Neutrophil (primary cell): ENCODE measurements at regions not wholly inside any gene's neighbourhood (a gene's known extent, or its start where the extent isn't known, plus 50 kb on each side); places are given as distances from the start of the nearest gene placed in this dataset.

ENCODE experiments used
- H3K27ac ChIP-seq: fragments of 200-600 bp; sonication (generic); 2 replicates; pipeline ENCODE4 v1.5.1; 2016; ENCODE audit warnings: mild to moderate bottlenecking, moderate library complexity
- H3K27me3 ChIP-seq: fragments of 200-600 bp; sonication (generic); 2 replicates; pipeline ENCODE4 v1.6.0; 2016; ENCODE audit warnings: mild to moderate bottlenecking
- H3K36me3 ChIP-seq: fragments of 200-600 bp; sonication (generic); 2 replicates; pipeline ENCODE4 v1.5.1; 2017
- H3K4me1 ChIP-seq, 2 experiments: fragments of 200-600 bp in 1 of 2; sonication (generic) in 1 of 2; 1 replicate in 1 of 2; 2 replicates in 1 of 2; pipeline versions ENCODE4 v1.5.1 to v1.6.1; 2013 to 2016; ENCODE audit warnings: low read depth in 1 of 2, low read length in 1 of 2, mild to moderate bottlenecking in 1 of 2, moderate library complexity in 1 of 2; ENCODE audit not compliant: control insufficient read depth in 1 of 2, insufficient read depth in 1 of 2
- H3K4me3 ChIP-seq, 2 experiments: fragments of 200-600 bp in 1 of 2; sonication (generic) in 1 of 2; 1 replicate in 1 of 2; 2 replicates in 1 of 2; pipeline ENCODE4 v1.5.1; 2013 to 2016; ENCODE audit warnings: low read depth in 1 of 2, low read length in 1 of 2, mild to moderate bottlenecking in 1 of 2, moderate library complexity in 1 of 2
- H3K9me3 ChIP-seq: fragments of 200-600 bp; sonication (generic); 2 replicates; pipeline ENCODE4 v1.5.1; 2016
- CTCF ChIP-seq: fragments of 200-600 bp; sonication (generic); IDR thresholded peaks from 2 replicates; pipeline ENCODE4 v1.5.1; 2016; ENCODE audit warnings: antibody characterized with exemption

GRCh38 chr13:48790966-48791365 lies 137.2 kb downstream of the CYSLTR2 start:
- Histone ChIP-seq H3K4me3 (no peak overlapping the region), H3K27me3 (no peaks in the 10 kb centered on the region), H3K27ac (no peak overlapping the region), H3K9me3 (no peaks in the 10 kb centered on the region), H3K4me1 (peaks cover 0 to 2% of the 10 kb centered on the region in 2 experiments), H3K36me3 (no peaks in the 10 kb centered on the region)
- no peak for TF ChIP-seq CTCF

- Histone ChIP-seq H3K9me3 (no peaks in the 10 kb centered on the region), H3K36me3 (no peaks in the 10 kb centered on the region), H3K4me1 (no peaks in the 10 kb centered on the region), H3K4me3 (no peak overlapping the region), H3K27me3 (no peaks in the 10 kb centered on the region), H3K27ac (no peak overlapping the region)
- TF ChIP-seq CTCF: no peak
These were observed 143.4 kb downstream of the CYSLTR2 start for GRCh38 chr13:48797127-48797526.

GRCh38 chr13:48797761-48798160 lies 144.0 kb downstream of the CYSLTR2 start:
- H3K27me3 ChIP-seq: no peaks in the 10 kb centered on the region
- H3K27ac ChIP-seq: no peak overlapping the region
- no peak overlapping the region for H3K4me3 ChIP-seq
- no peaks in the 10 kb centered on the region for H3K36me3 ChIP-seq
- no peak for TF ChIP-seq CTCF
- no peaks in the 10 kb centered on the region for H3K9me3 ChIP-seq
- H3K4me1 ChIP-seq: no peaks in the 10 kb centered on the region

GRCh38 chr13:48798180-48798579 lies 144.5 kb downstream of the CYSLTR2 start:
- Histone ChIP-seq H3K36me3 (no peaks in the 10 kb centered on the region), H3K27ac (no peak overlapping the region), H3K4me1 (no peaks in the 10 kb centered on the region), H3K4me3 (no peak overlapping the region), H3K9me3 (no peaks in the 10 kb centered on the region), H3K27me3 (no peaks in the 10 kb centered on the region)
- no peak for TF ChIP-seq CTCF

- Histone ChIP-seq H3K27ac (no peak overlapping the region), H3K36me3 (no peaks in the 10 kb centered on the region), H3K27me3 (no peaks in the 10 kb centered on the region), H3K4me3 (no peak overlapping the region), H3K9me3 (no peaks in the 10 kb centered on the region), H3K4me1 (no peaks in the 10 kb centered on the region)
- TF ChIP-seq CTCF: no peak
These were observed 147.5 kb downstream of the CYSLTR2 start for GRCh38 chr13:48801255-48801654.
